ENCODE measurements at regions not wholly inside any gene's neighbourhood (a gene's known extent, or its start where the extent isn't known, plus 50 kb on each side); places are given as distances from the start of the nearest gene placed in this dataset.

GRCh38 chr7:40977533-40977932, 725.4 kb downstream of the INHBA start:
- H3K4me1 Mint-ChIP-seq, result no peaks in the 10 kb centered on the region
- H3K27me3 Mint-ChIP-seq, result no peaks in the 10 kb centered on the region
- no peaks in the 10 kb centered on the region for H3K9me3 Mint-ChIP-seq (ENCODE audit: insufficient read depth)
- no peaks in the 10 kb centered on the region for H3K4me1 ChIP-seq (ENCODE audit: control insufficient read depth in 2 of 2, insufficient read depth in 2 of 2, low read length in 2 of 2)
- H2AFZ ChIP-seq (ENCODE audit: insufficient read depth, low read depth, low read length, poor library complexity, severe bottlenecking), result no peak overlapping the region
- intact Hi-C loops (cut with micrococcal nuclease), result no loop called here
- no CpG with 5 or more reads among the region's 1 CpG for WGBS (ENCODE audit: insufficient coverage)
- no peaks in the 10 kb centered on the region for H3K36me3 ChIP-seq (replicated peaks in 1 of 2; ENCODE audit: control extremely low read depth in 1 of 2, control insufficient read depth in 1 of 2, extremely low read depth in 1 of 2, insufficient read depth in 2 of 2, low read length in 1 of 2)
- H3K4me3 ChIP-seq (ENCODE audit: control extremely low read depth in 1 of 5, extremely low read depth in 1 of 5, insufficient read depth in 1 of 5, low read depth in 2 of 5, low read length in 4 of 5), result no peak overlapping the region
- H3K27ac ChIP-seq (ENCODE audit: low read length in 2 of 2), result no peak overlapping the region
- ChIA-PET POLR2A (no interaction called here), CTCF (no interaction called here)
- no peaks in the 10 kb centered on the region for H3K27me3 ChIP-seq (replicated peaks in 1 of 4; ENCODE audit: control extremely low read depth in 1 of 4, control insufficient read depth in 3 of 4, insufficient read depth in 4 of 4, low read length in 3 of 4)
- no peaks in the 10 kb centered on the region for H3K9me3 ChIP-seq (ENCODE audit: control extremely low read depth in 1 of 3, control insufficient read depth in 2 of 3, insufficient read depth in 1 of 3, low read length in 2 of 3)
- H3K79me2 ChIP-seq (ENCODE audit: control insufficient read depth, insufficient read depth, low read length), result no peaks in the 10 kb centered on the region
- DNase-seq, result no peak
- no peak for ATAC-seq (ENCODE audit: low read depth)
- no peak for TF ChIP-seq CTCF (IDR thresholded peaks at IDR 0.05)
- no peak for TF ChIP-seq EZH2 (IDR thresholded peaks at IDR 0.05; ENCODE audit: borderline replicate concordance, insufficient read depth, low read depth, low read length, poor library complexity, severe bottlenecking)
- no peak overlapping the region for H3K4me2 ChIP-seq (replicated peaks; ENCODE audit: low read depth, low read length, poor library complexity, severe bottlenecking)
- no peak overlapping the region for H3K9ac ChIP-seq (ENCODE audit: low read length)
- H4K20me1 ChIP-seq (ENCODE audit: control insufficient read depth, insufficient read depth, low read length, poor library complexity, severe bottlenecking), result no peaks in the 10 kb centered on the region
- H3K4me3 Mint-ChIP-seq, result no peak overlapping the region
- H3K27ac Mint-ChIP-seq, result no peak overlapping the region

- Mint-ChIP-seq H3K4me1 (no peaks in the 10 kb centered on the region), H3K4me3 (no peak overlapping the region), H3K9me3 (ENCODE audit: insufficient read depth) (no peaks in the 10 kb centered on the region), H3K27me3 (no peaks in the 10 kb centered on the region), H3K27ac (no peak overlapping the region)
- H3K9me3 ChIP-seq (ENCODE audit: control extremely low read depth in 1 of 3, control insufficient read depth in 2 of 3, insufficient read depth in 1 of 3, low read length in 2 of 3), result peaks cover 0 to 3% (median 0%) of the 10 kb centered on the region in 3 donors
- no peak for DNase-seq
- H3K4me3 ChIP-seq (ENCODE audit: control extremely low read depth in 1 of 5, extremely low read depth in 1 of 5, insufficient read depth in 1 of 5, low read depth in 2 of 5, low read length in 4 of 5), result no peak overlapping the region
- TF ChIP-seq EZH2 (IDR thresholded peaks at IDR 0.05; ENCODE audit: borderline replicate concordance, insufficient read depth, low read depth, low read length, poor library complexity, severe bottlenecking), result no peak
- TF ChIP-seq CTCF (IDR thresholded peaks at IDR 0.05), result no peak
- H4K20me1 ChIP-seq (ENCODE audit: control insufficient read depth, insufficient read depth, low read length, poor library complexity, severe bottlenecking), result no peaks in the 10 kb centered on the region
- peaks cover 0 to 2% (median 0%) of the 10 kb centered on the region in 4 experiments for H3K27me3 ChIP-seq (replicated peaks in 1 of 4; ENCODE audit: control extremely low read depth in 1 of 4, control insufficient read depth in 3 of 4, insufficient read depth in 4 of 4, low read length in 3 of 4)
- H3K27ac ChIP-seq (ENCODE audit: low read length in 2 of 2), result no peak overlapping the region
- no peak overlapping the region for H2AFZ ChIP-seq (ENCODE audit: insufficient read depth, low read depth, low read length, poor library complexity, severe bottlenecking)
- H3K36me3 ChIP-seq (replicated peaks in 1 of 2; ENCODE audit: control extremely low read depth in 1 of 2, control insufficient read depth in 1 of 2, extremely low read depth in 1 of 2, insufficient read depth in 2 of 2, low read length in 1 of 2), result no peaks in the 10 kb centered on the region
- ChIA-PET POLR2A (no interaction called here), CTCF (no interaction called here)
- H3K4me2 ChIP-seq (replicated peaks; ENCODE audit: low read depth, low read length, poor library complexity, severe bottlenecking), result no peak overlapping the region
- no CpG with 5 or more reads among the region's 1 CpG for WGBS (ENCODE audit: insufficient coverage)
- H3K9ac ChIP-seq (ENCODE audit: low read length), result no peak overlapping the region
- intact Hi-C loops (cut with micrococcal nuclease), result no loop called here
- H3K79me2 ChIP-seq (ENCODE audit: control insufficient read depth, insufficient read depth, low read length), result no peaks in the 10 kb centered on the region
- ATAC-seq (ENCODE audit: low read depth), result no peak
- H3K4me1 ChIP-seq (ENCODE audit: control insufficient read depth in 2 of 2, insufficient read depth in 2 of 2, low read length in 2 of 2), result no peaks in the 10 kb centered on the region
These were observed 730.5 kb downstream of the INHBA start for GRCh38 chr7:40972426-40972825.
